ENCODE measurements at regions not wholly inside any gene's neighbourhood (a gene's known extent, or its start where the extent isn't known, plus 50 kb on each side); places are given as distances from the start of the nearest gene placed in this dataset.

DNA sequence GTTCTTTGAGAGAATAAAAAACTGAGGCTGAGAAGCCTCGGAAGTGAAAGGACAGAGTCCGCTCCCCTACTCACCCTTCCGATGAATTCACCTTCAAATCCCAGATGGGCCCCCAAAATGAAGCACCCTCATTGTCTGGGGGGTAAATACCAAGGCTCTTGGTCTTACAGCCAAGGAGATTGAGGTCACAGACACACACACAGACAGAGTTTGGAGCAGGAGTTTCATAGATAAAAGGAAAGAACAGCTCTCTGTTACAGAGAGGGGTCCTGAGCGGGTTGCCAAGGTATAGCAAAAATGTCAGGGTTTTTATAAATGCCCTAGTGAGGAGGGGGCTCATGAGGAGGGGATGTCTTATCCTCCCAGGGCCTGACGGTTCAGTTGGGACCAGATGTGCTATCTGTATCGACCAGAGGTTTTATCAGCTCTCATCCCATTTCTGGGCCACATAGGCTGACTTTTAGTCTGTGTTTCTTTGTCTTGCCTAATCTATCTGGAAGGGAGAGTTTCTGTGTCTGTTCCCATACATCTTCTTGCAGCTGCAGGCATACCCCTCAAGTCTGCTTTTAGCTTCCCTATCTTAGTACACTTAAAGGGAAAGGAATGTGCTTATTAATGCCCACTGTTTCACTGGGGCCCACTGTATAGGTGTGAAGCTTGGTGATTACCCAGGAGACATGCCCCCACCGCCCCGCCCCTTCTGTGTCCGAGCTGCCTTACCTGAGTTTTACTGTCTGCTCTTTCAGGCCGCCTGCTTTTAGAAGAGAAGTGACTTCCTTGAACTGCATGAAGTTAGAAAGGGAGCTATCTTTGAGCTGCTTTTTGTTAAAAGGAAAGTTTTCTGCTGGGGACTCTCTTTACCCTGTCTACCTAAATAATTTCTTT is 66.8 kb upstream of the ATP11B start:
- Histone ChIP-seq H3K79me1 (replicated peaks; ENCODE audit: low read length, poor library complexity, severe bottlenecking) (no peaks in the 10 kb centered on the region), H2AK5ac (ENCODE audit: low read length, severe bottlenecking) (no peak overlapping the region), H3K36me3 (ENCODE audit: control insufficient read depth in 1 of 2, insufficient read depth in 2 of 2, low read depth in 1 of 2, low read length in 2 of 2) (no peaks in the 10 kb centered on the region), H2BK5ac (ENCODE audit: low read depth, low read length, poor library complexity, severe bottlenecking) (no peak overlapping the region), H3K27me3 (ENCODE audit: control insufficient read depth in 1 of 2, insufficient read depth in 1 of 2, low read length in 2 of 2) (peaks cover 2 to 9% of the 10 kb centered on the region in 2 experiments), H4K8ac (ENCODE audit: low read length) (no peak overlapping the region), H3K14ac (ENCODE audit: low read length in 2 of 2) (no peak overlapping the region), H2BK12ac (ENCODE audit: low read length in 2 of 2) (no peak overlapping the region), H4K91ac (ENCODE audit: low read length) (no peak overlapping the region), H3K4ac (ENCODE audit: low read depth in 1 of 2, low read length in 2 of 2) (no peak overlapping the region), H3K4me2 (ENCODE audit: low read length, poor library complexity, severe bottlenecking) (no peak overlapping the region), H3K4me3 (ENCODE audit: insufficient read depth in 1 of 2, low read depth in 1 of 2, low read length in 2 of 2) (peak overlapping the region in 1 of 2 experiments; percentile 74), H2BK120ac (ENCODE audit: low read depth, low read length) (no peak overlapping the region), H2AFZ (ENCODE audit: low read depth, low read length) (no peak overlapping the region), H3K9me3 (ENCODE audit: control insufficient read depth, low read length) (no peaks in the 10 kb centered on the region), H3K27ac (ENCODE audit: low read length, poor library complexity, severe bottlenecking) (no peak overlapping the region), H3K18ac (ENCODE audit: low read depth in 1 of 2, low read length in 2 of 2) (no peak overlapping the region), H3K23ac (ENCODE audit: low read length in 2 of 2) (no peak overlapping the region), H3K4me1 (ENCODE audit: control insufficient read depth, insufficient read depth, low read depth, low read length) (no peaks in the 10 kb centered on the region), H3K9ac (ENCODE audit: low read length) (peak overlapping the region; percentile 73), H2BK15ac (ENCODE audit: low read depth, poor library complexity, severe bottlenecking) (no peak overlapping the region)
- WGBS, result 77% methylated on average over 9 of the region's 10 CpGs
- no peak for DNase-seq

DNA sequence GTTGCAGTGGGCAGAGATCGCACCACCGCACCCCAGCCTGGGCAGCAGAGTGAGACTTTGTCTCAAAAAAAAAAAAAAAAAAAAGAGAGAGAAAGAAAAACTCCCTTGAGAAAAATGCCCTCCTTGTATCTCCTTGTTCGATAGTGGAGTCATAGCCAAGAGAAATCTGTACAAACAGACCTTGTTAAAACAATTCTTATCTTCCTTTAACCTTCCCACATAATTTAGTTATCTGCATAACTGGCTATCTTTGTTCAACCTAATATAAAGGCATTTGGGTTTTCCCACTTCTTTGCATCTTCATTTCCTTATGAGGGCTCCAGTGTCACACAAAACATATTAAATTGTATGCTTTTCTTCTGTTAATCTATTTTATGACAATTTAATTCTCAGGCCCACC is 65.1 kb upstream of the ATP11B start:
- H3K18ac ChIP-seq (ENCODE audit: low read depth in 1 of 2, low read length in 2 of 2), result no peak overlapping the region
- H3K36me3 ChIP-seq (ENCODE audit: control insufficient read depth in 1 of 2, insufficient read depth in 2 of 2, low read depth in 1 of 2, low read length in 2 of 2), result no peaks in the 10 kb centered on the region
- WGBS, result 86% methylated on average over 3 of the region's 3 CpGs

DNA sequence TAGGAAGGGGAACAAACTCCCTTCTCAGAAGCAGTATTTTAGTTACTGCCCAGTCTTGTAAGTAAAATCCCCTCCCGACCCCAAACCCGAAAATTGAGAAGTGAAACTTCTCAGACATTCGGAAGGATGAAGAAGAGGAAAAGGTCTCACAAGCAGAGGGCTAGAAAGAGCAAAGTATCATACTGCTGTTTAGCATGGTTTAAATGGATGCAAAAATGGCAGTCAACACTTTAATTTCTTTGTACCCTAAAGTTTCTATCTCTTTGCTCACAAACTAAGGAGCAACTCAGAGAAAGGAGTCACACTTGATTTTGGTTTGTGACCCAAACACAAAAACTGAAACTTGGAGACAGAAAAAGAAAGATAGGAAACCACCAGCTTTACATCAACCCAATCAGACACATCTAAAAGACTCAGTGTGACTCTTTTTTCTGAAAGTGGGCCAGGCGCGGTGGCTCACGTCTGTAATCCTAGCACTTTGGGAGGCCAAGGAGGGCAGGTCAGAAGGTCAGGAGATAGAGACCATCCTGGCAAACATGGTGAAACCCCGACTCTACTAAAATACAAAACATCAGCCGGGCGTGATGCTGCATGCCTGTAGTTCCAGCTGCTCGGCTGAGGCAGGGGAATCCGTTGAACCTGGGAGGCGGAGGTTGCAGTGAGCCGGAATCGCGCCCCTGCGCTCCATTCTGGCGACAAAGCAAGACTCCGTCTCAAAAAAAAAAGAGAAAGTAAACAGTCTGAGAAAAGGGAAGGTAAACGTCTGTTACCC is 63.2 kb upstream of the ATP11B start:
- Histone ChIP-seq H4K8ac (ENCODE audit: low read length) (no peak overlapping the region), H3K23ac (ENCODE audit: low read length in 2 of 2) (no peak overlapping the region), H3K36me3 (ENCODE audit: control insufficient read depth in 1 of 2, insufficient read depth in 2 of 2, low read depth in 1 of 2, low read length in 2 of 2) (no peaks in the 10 kb centered on the region), H2AFZ (ENCODE audit: low read depth, low read length) (no peak overlapping the region), H3K9ac (ENCODE audit: low read length) (no peak overlapping the region), H2BK15ac (ENCODE audit: low read depth, poor library complexity, severe bottlenecking) (no peak overlapping the region), H2BK120ac (ENCODE audit: low read depth, low read length) (no peak overlapping the region), H3K4me2 (ENCODE audit: low read length, poor library complexity, severe bottlenecking) (no peak overlapping the region), H3K14ac (ENCODE audit: low read length in 2 of 2) (no peak overlapping the region), H3K79me1 (replicated peaks; ENCODE audit: low read length, poor library complexity, severe bottlenecking) (no peaks in the 10 kb centered on the region), H3K27ac (ENCODE audit: low read length, poor library complexity, severe bottlenecking) (no peak overlapping the region), H2AK5ac (ENCODE audit: low read length, severe bottlenecking) (no peak overlapping the region), H4K91ac (ENCODE audit: low read length) (no peak overlapping the region), H3K4ac (ENCODE audit: low read depth in 1 of 2, low read length in 2 of 2) (no peak overlapping the region), H3K4me3 (ENCODE audit: insufficient read depth in 1 of 2, low read depth in 1 of 2, low read length in 2 of 2) (no peak overlapping the region), H3K27me3 (ENCODE audit: control insufficient read depth in 1 of 2, insufficient read depth in 1 of 2, low read length in 2 of 2) (peaks cover 5 to 20% of the 10 kb centered on the region in 2 experiments), H3K18ac (ENCODE audit: low read depth in 1 of 2, low read length in 2 of 2) (no peak overlapping the region), H3K4me1 (ENCODE audit: control insufficient read depth, insufficient read depth, low read depth, low read length) (no peaks in the 10 kb centered on the region), H2BK12ac (ENCODE audit: low read length in 2 of 2) (no peak overlapping the region), H2BK5ac (ENCODE audit: low read depth, low read length, poor library complexity, severe bottlenecking) (no peak overlapping the region), H3K9me3 (ENCODE audit: control insufficient read depth, low read length) (no peaks in the 10 kb centered on the region)
- WGBS, result 86% methylated on average over 16 of the region's 19 CpGs
- no peak for DNase-seq

More for the DNA sequence above, 65.1 kb upstream of the ATP11B start:
- H3K4me3 ChIP-seq (ENCODE audit: insufficient read depth in 1 of 2, low read depth in 1 of 2, low read length in 2 of 2), result no peak overlapping the region
- H3K27ac ChIP-seq (ENCODE audit: low read length, poor library complexity, severe bottlenecking), result no peak overlapping the region
- H3K9me3 ChIP-seq (ENCODE audit: control insufficient read depth, low read length), result no peaks in the 10 kb centered on the region
- H2AFZ ChIP-seq (ENCODE audit: low read depth, low read length), result no peak overlapping the region
- DNase-seq, result no peak
- no peak overlapping the region for H3K9ac ChIP-seq (ENCODE audit: low read length)
- no peak overlapping the region for H4K91ac ChIP-seq (ENCODE audit: low read length)
- no peak overlapping the region for H2AK5ac ChIP-seq (ENCODE audit: low read length, severe bottlenecking)
- H2BK120ac ChIP-seq (ENCODE audit: low read depth, low read length), result no peak overlapping the region
- no peak overlapping the region for H3K23ac ChIP-seq (ENCODE audit: low read length in 2 of 2)
- H2BK5ac ChIP-seq (ENCODE audit: low read depth, low read length, poor library complexity, severe bottlenecking), result no peak overlapping the region
- H3K4ac ChIP-seq (ENCODE audit: low read depth in 1 of 2, low read length in 2 of 2), result no peak overlapping the region
- H3K79me1 ChIP-seq (replicated peaks; ENCODE audit: low read length, poor library complexity, severe bottlenecking), result no peaks in the 10 kb centered on the region
- H2BK15ac ChIP-seq (ENCODE audit: low read depth, poor library complexity, severe bottlenecking), result no peak overlapping the region
- H3K14ac ChIP-seq (ENCODE audit: low read length in 2 of 2), result no peak overlapping the region
- H3K4me1 ChIP-seq (ENCODE audit: control insufficient read depth, insufficient read depth, low read depth, low read length), result no peaks in the 10 kb centered on the region
- H4K8ac ChIP-seq (ENCODE audit: low read length), result no peak overlapping the region
- peaks cover 7 to 13% of the 10 kb centered on the region in 2 experiments for H3K27me3 ChIP-seq (ENCODE audit: control insufficient read depth in 1 of 2, insufficient read depth in 1 of 2, low read length in 2 of 2)
- no peak overlapping the region for H3K4me2 ChIP-seq (ENCODE audit: low read length, poor library complexity, severe bottlenecking)
- no peak overlapping the region for H2BK12ac ChIP-seq (ENCODE audit: low read length in 2 of 2)

DNA sequence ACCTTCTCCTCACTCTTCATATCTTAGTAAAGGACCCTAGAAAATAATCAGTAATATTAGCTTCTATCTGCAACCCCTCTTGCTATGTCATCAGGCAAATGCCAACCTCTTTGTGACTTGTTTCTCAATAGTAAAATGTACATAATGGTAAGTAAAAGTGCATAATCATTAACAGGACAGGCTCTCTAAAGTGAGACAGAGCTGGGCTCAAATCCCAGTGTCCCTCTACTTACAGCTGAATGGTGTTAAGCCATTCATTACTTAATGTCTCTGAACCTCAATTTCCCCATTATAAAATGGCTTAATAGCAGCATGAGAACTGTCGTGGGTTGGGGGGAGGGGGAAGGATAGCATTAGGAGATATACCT is 62.6 kb upstream of the ATP11B start:
- Histone ChIP-seq H2AK5ac (ENCODE audit: low read length, severe bottlenecking) (no peak overlapping the region), H3K9ac (ENCODE audit: low read length) (no peak overlapping the region), H2BK15ac (ENCODE audit: low read depth, poor library complexity, severe bottlenecking) (no peak overlapping the region), H2AFZ (ENCODE audit: low read depth, low read length) (no peak overlapping the region), H4K8ac (ENCODE audit: low read length) (no peak overlapping the region), H3K4me1 (ENCODE audit: control insufficient read depth, insufficient read depth, low read depth, low read length) (no peaks in the 10 kb centered on the region), H3K14ac (ENCODE audit: low read length in 2 of 2) (no peak overlapping the region), H3K23ac (ENCODE audit: low read length in 2 of 2) (no peak overlapping the region), H3K27me3 (ENCODE audit: control insufficient read depth in 1 of 2, insufficient read depth in 1 of 2, low read length in 2 of 2) (peaks cover 5 to 15% of the 10 kb centered on the region in 2 experiments), H3K4ac (ENCODE audit: low read depth in 1 of 2, low read length in 2 of 2) (no peak overlapping the region), H3K27ac (ENCODE audit: low read length, poor library complexity, severe bottlenecking) (no peak overlapping the region), H3K9me3 (ENCODE audit: control insufficient read depth, low read length) (no peaks in the 10 kb centered on the region), H3K4me2 (ENCODE audit: low read length, poor library complexity, severe bottlenecking) (no peak overlapping the region), H4K91ac (ENCODE audit: low read length) (no peak overlapping the region), H3K4me3 (ENCODE audit: insufficient read depth in 1 of 2, low read depth in 1 of 2, low read length in 2 of 2) (no peak overlapping the region), H2BK5ac (ENCODE audit: low read depth, low read length, poor library complexity, severe bottlenecking) (no peak overlapping the region), H3K36me3 (ENCODE audit: control insufficient read depth in 1 of 2, insufficient read depth in 2 of 2, low read depth in 1 of 2, low read length in 2 of 2) (no peaks in the 10 kb centered on the region), H3K18ac (ENCODE audit: low read depth in 1 of 2, low read length in 2 of 2) (no peak overlapping the region), H2BK12ac (ENCODE audit: low read length in 2 of 2) (no peak overlapping the region), H2BK120ac (ENCODE audit: low read depth, low read length) (no peak overlapping the region), H3K79me1 (replicated peaks; ENCODE audit: low read length, poor library complexity, severe bottlenecking) (no peaks in the 10 kb centered on the region)
- WGBS, result no CpG with 5 or more reads among the region's 1 CpG
- no peak for DNase-seq
